MM.1S (cell line): ENCODE measurements at regions not wholly inside any gene's neighbourhood (a gene's known extent, or its start where the extent isn't known, plus 50 kb on each side); places are given as distances from the start of the nearest gene placed in this dataset.

Experiments used
- CTCF ChIP-seq: fragments of 300-600 bp; sonication (generic); IDR thresholded peaks from 2 replicates; pipeline ENCODE4 v1.5.1; 2016; ENCODE audit warnings: antibody characterized with exemption, low read length, mixed read lengths
- EZH2 ChIP-seq: fragments of 300-600 bp; sonication (generic); optimal IDR thresholded peaks from 2 replicates; pipeline ENCODE3; 2017; ENCODE audit warnings: low read depth, mild to moderate bottlenecking, antibody characterized with exemption, low read length, mixed read lengths

- TF ChIP-seq CTCF, result no peak
- no peak for TF ChIP-seq EZH2
These were observed 119.8 kb upstream of the IRF2BP2 start for GRCh38 chr1:234729561-234730474.
